SK-N-SH (cell line): ENCODE measurements at regions not wholly inside any gene's neighbourhood (a gene's known extent, or its start where the extent isn't known, plus 50 kb on each side); places are given as distances from the start of the nearest gene placed in this dataset.
A peak's percentile ranks its signal among the peaks of the same experiment; 100 is the strongest.

Experiments
- CTCF ChIA-PET: fragments of 300-600, 350-600 bp; formaldehyde crosslinking; extraction: SDS; loops from one replicate; lab custom pipeline; 2021; lab: Yijun Ruan, JAX
- POLR2A ChIA-PET: fragments of 350-600 bp; sonication (Branson Sonifier 250); formaldehyde crosslinking; extraction: SDS; loops from one replicate; lab custom pipeline; 2020; ENCODE audit warnings: antibody characterized with exemption, inconsistent platforms; lab: Yijun Ruan, JAX
- DNase-seq: peaks from one replicate; pipeline ENCODE4 v3.0.0; 2012
- H2AFZ ChIP-seq: fragments of 200-600 bp; sonication (generic); 2 replicates; pipeline ENCODE4 v1.8.1; 2016; ENCODE audit warnings: antibody characterized with exemption, mild to moderate bottlenecking, low read depth
- H3F3A ChIP-seq: fragments of 200-600 bp; sonication (generic); replicated peaks from 2 replicates; pipeline ENCODE3; 2016; ENCODE audit warnings: antibody characterized with exemption, mild to moderate bottlenecking; ENCODE audit not compliant: insufficient read depth
- H3K27ac ChIP-seq, 2 experiments: fragments of 200-500 bp in 1 of 2; fragments of 200-600 bp in 1 of 2; sonication (Bioruptor generic) in 1 of 2; sonication (generic), shearing (Covaris generic) in 1 of 2; 2 replicates each; pipeline versions ENCODE4 v1.5.1 to v1.6.1; 2014 to 2016; ENCODE audit warnings: low read depth in 2 of 2, inconsistent platforms in 1 of 2, low read length in 1 of 2, mild to moderate bottlenecking in 1 of 2, mixed read lengths in 1 of 2
- H3K27me3 ChIP-seq: fragments of 200-600 bp; sonication (generic), shearing (Covaris generic); 2 replicates; pipeline ENCODE4 v1.6.1; 2016; ENCODE audit warnings: mixed run types; ENCODE audit not compliant: insufficient read depth
- H3K36me3 ChIP-seq, 2 experiments: fragments of 200-500 bp in 1 of 2; fragments of 200-600 bp in 1 of 2; sonication (Bioruptor generic) in 1 of 2; sonication (generic) in 1 of 2; replicated peaks in 1 of 2; 2 replicates each; pipeline versions ENCODE3 to v1.5.1; 2014 to 2016; ENCODE audit warnings: low read length in 1 of 2, mild to moderate bottlenecking in 1 of 2; ENCODE audit not compliant: insufficient read depth in 2 of 2, control insufficient read depth in 1 of 2
- H3K4me1 ChIP-seq, 2 experiments: fragments of 200-500 bp in 1 of 2; fragments of 200-600 bp in 1 of 2; sonication (Bioruptor generic) in 1 of 2; sonication (generic), shearing (Covaris generic) in 1 of 2; 2 replicates each; pipeline versions ENCODE4 v1.5.1 to v1.6.1; 2014 to 2016; ENCODE audit warnings: low read depth in 1 of 2, low read length in 1 of 2, mixed run types in 1 of 2; ENCODE audit not compliant: insufficient read depth in 2 of 2, control insufficient read depth in 1 of 2
- H3K4me2 ChIP-seq: fragments of 200-600 bp; sonication (generic), shearing (Covaris generic); 2 replicates; pipeline ENCODE4 v1.6.1; 2017; ENCODE audit warnings: mixed run types
- H3K4me3 ChIP-seq, 2 experiments: fragments of 200-500 bp in 1 of 2; fragments of 200-600 bp in 1 of 2; sonication (Bioruptor generic) in 1 of 2; sonication (generic), shearing (Covaris generic) in 1 of 2; 2 replicates each; pipeline versions ENCODE4 v1.5.1 to v1.8.1; 2014 to 2016; ENCODE audit warnings: low read depth in 2 of 2, inconsistent platforms in 1 of 2, low read length in 1 of 2, mild to moderate bottlenecking in 1 of 2, mixed read lengths in 1 of 2, moderate library complexity in 1 of 2
- H3K79me2 ChIP-seq: fragments of 200-600 bp; sonication (generic); 2 replicates; pipeline ENCODE4 v1.8.1; 2017; ENCODE audit warnings: mild to moderate bottlenecking; ENCODE audit not compliant: insufficient read depth
- H3K9ac ChIP-seq: fragments of 200-600 bp; sonication (generic); 2 replicates; pipeline ENCODE4 v1.6.1; 2017; ENCODE audit warnings: mixed run types
- H3K9me2 ChIP-seq: fragments of 200-600 bp; sonication (generic); 2 replicates; pipeline ENCODE4 v1.6.1; 2017; ENCODE audit warnings: mixed run types
- H3K9me3 ChIP-seq: fragments of 200-600 bp; sonication (generic); 2 replicates; pipeline ENCODE4 v1.6.1; 2017; ENCODE audit warnings: mixed run types, mild to moderate bottlenecking, moderate library complexity
- H4K20me1 ChIP-seq: fragments of 200-600 bp; sonication (generic); 2 replicates; pipeline ENCODE4 v1.6.1; 2017; ENCODE audit warnings: mild to moderate bottlenecking, mixed run types; ENCODE audit not compliant: insufficient read depth
- EZH2phosphoT487 ChIP-seq: fragments of 200-600 bp; sonication (generic); IDR thresholded peaks from 2 replicates; pipeline ENCODE4 v1.6.1; 2017; ENCODE audit warnings: low read depth, mixed run types, mild to moderate bottlenecking, antibody characterized with exemption, moderate library complexity, borderline replicate concordance
- FOSL2 ChIP-seq: IDR thresholded peaks from 2 replicates; pipeline ENCODE4 v1.4.0; 2012; ENCODE audit warnings: low read depth, mild to moderate bottlenecking, moderate library complexity, borderline replicate concordance
- FOXJ3 ChIP-seq: sonication (generic); formaldehyde crosslinking; IDR thresholded peaks from 2 replicates; pipeline ENCODE4 v1.5.1; 2020; ENCODE audit warnings: mild to moderate bottlenecking, missing genetic modification reagents
- GABPA ChIP-seq: IDR thresholded peaks from 2 replicates; pipeline ENCODE4 v1.4.0; 2012; ENCODE audit warnings: low read depth, mild to moderate bottlenecking
- POLR2AphosphoS5 ChIP-seq: IDR thresholded peaks from 2 replicates; pipeline ENCODE4 v1.6.1; 2012; ENCODE audit warnings: low read depth, low read length
- WGBS: methylation state at CpG from one replicate; pipeline ENCODE4 v1.1.6; 2017; ENCODE audit warnings: low lambda C conversion rate; 5-methylcytosine and 5-hydroxymethylcytosine counted together
- TF ChIP-seq, protein P1 (sequence below): IDR thresholded peaks from 2 replicates; pipeline ENCODE4; 2012

DNA sequence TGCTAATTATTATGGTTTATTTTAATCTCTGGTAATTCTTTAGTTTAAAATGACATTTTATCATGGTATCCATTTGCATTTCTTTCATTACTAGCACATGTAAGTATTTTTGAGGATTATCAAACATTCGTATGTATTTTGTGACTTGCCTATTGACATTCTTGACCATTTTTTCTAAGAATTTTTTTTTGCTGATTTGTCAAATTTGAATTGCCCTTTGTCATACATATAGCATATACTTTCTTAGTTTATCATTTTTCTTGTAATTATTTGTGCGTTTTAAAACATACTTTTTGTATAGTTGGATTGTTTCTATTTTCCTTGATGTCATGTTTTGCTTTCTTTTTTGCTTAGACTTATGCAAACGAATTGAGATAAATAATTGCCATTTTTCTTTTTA, 358.5 kb upstream of the RBMS3 start:
- H2AFZ ChIP-seq, result no peak overlapping the region
- H4K20me1 ChIP-seq, result no peaks in the 10 kb centered on the region
- H3K9me2 ChIP-seq, result no peaks in the 10 kb centered on the region
- H3K4me2 ChIP-seq, result no peak overlapping the region
- H3K27ac ChIP-seq, result no peak overlapping the region
- H3K9ac ChIP-seq, result no peak overlapping the region
- H3K79me2 ChIP-seq, result no peaks in the 10 kb centered on the region
- TF ChIP-seq EZH2phosphoT487, result no peak
- no peaks in the 10 kb centered on the region; the same call in 1 of the 2 replicates for H3K9me3 ChIP-seq
- no peaks in the 10 kb centered on the region for H3K36me3 ChIP-seq
- CTCF ChIA-PET, result no interaction called here
- no peaks in the 10 kb centered on the region; a peak in 1 of 4 replicates for H3K4me1 ChIP-seq
- peaks cover 5% of the 10 kb centered on the region for H3F3A ChIP-seq
- no peak overlapping the region for H3K4me3 ChIP-seq
- no peaks in the 10 kb centered on the region for H3K27me3 ChIP-seq
- POLR2A ChIA-PET, result no interaction called here
- WGBS, result 89% methylated on average over 3 of the region's 3 CpGs
- DNase-seq, result no peak

- Histone ChIP-seq H3K4me2 (no peak overlapping the region), H3K36me3 (no peaks in the 10 kb centered on the region), H3K4me3 (no peak overlapping the region), H4K20me1 (no peaks in the 10 kb centered on the region), H3K79me2 (no peaks in the 10 kb centered on the region)
- DNase-seq, result no peak
- CTCF ChIA-PET, result no interaction called here
- TF ChIP-seq FOXJ3 (CRISPR knock-in tag), result no peak
- no peak for TF ChIP-seq POLR2AphosphoS5
- no peak for TF ChIP-seq GABPA
- TF ChIP-seq, all 33 proteins: peak for 0
- H3K9ac ChIP-seq, result no peak overlapping the region
- POLR2A ChIA-PET, result no interaction called here
- H3K9me3 ChIP-seq, result no peaks in the 10 kb centered on the region; the same call in 1 of the 2 replicates
- peaks cover 5% of the 10 kb centered on the region for H3F3A ChIP-seq
- WGBS, result 99% methylated on average over 2 of the region's 2 CpGs
- no peak overlapping the region for H2AFZ ChIP-seq
- no peaks in the 10 kb centered on the region for H3K27me3 ChIP-seq
- H3K9me2 ChIP-seq, result no peaks in the 10 kb centered on the region
- H3K27ac ChIP-seq, result no peak overlapping the region
- H3K4me1 ChIP-seq, result no peaks in the 10 kb centered on the region
Measured at GRCh38 chr3:28923994-28924393, 356.9 kb upstream of the RBMS3 start.

GRCh38 chr3:28924744-28925360, 356.0 kb upstream of the RBMS3 start:
- H3F3A ChIP-seq, result peaks cover 5% of the 10 kb centered on the region
- H3K9me2 ChIP-seq, result no peaks in the 10 kb centered on the region
- no peaks in the 10 kb centered on the region for H3K79me2 ChIP-seq
- H3K4me3 ChIP-seq, result no peak overlapping the region
- H4K20me1 ChIP-seq, result no peaks in the 10 kb centered on the region
- CTCF ChIA-PET, result no interaction called here
- TF ChIP-seq, protein P1, sequence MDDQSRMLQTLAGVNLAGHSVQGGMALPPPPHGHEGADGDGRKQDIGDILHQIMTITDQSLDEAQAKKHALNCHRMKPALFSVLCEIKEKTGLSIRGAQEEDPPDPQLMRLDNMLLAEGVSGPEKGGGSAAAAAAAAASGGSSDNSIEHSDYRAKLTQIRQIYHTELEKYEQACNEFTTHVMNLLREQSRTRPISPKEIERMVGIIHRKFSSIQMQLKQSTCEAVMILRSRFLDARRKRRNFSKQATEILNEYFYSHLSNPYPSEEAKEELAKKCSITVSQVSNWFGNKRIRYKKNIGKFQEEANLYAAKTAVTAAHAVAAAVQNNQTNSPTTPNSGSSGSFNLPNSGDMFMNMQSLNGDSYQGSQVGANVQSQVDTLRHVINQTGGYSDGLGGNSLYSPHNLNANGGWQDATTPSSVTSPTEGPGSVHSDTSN, result no peak
- TF ChIP-seq FOSL2, result peak; percentile 12; the same call in 1 of the 2 replicates
- H3K27me3 ChIP-seq, result no peaks in the 10 kb centered on the region
- DNase-seq, result no peak
- H3K27ac ChIP-seq, result peak overlapping the region in 1 of 2 experiments; percentile 18; a peak in 1 of 4 replicates
- H3K4me1 ChIP-seq, result no peaks in the 10 kb centered on the region
- no peak overlapping the region for H3K9ac ChIP-seq
- no peaks in the 10 kb centered on the region for H3K36me3 ChIP-seq
- no peak overlapping the region for H3K4me2 ChIP-seq
- no peak overlapping the region for H2AFZ ChIP-seq
- POLR2A ChIA-PET, result no interaction called here
- no peaks in the 10 kb centered on the region; the same call in 1 of the 2 replicates for H3K9me3 ChIP-seq
- WGBS, result 50% methylated on average over 1 of the region's 1 CpG
